ENCODE measurements at regions not wholly inside any gene's neighbourhood (a gene's known extent, or its start where the extent isn't known, plus 50 kb on each side); places are given as distances from the start of the nearest gene placed in this dataset.
"Not testable (repeated sequence)": the region's sequence is repeated elsewhere in the genome, so short reads cannot be mapped to it uniquely, and the experiment has no call there.

DNA sequence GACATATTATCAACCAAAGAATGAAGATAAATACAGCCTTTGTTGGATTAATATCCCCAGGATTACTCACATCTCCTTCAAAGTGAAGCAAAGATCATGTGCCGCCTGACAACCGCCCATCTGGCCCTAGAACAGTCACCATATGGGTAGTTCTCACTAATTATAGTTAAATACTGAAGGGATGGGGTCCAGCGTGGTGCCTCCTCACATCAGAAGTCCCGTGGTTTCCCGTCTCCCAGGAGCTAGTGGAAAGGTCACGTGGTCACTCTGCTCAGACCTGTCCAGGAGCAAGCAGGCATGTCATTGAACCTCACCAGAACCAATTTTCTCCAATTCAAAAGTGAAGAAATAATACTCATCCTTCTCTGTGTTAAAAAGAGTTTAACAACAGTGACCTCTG lies 434.5 kb downstream of the SHISA9 start:
- intact Hi-C loops (cut with DNase I) = no loop called here
- DNase-seq (ENCODE audit: low spot score) = no peak

- no peak for DNase-seq (ENCODE audit: low spot score)
- intact Hi-C loops (cut with DNase I) = no loop called here
Observed at GRCh38 chr16:13336335-13336734, 434.9 kb downstream of the SHISA9 start.

DNA sequence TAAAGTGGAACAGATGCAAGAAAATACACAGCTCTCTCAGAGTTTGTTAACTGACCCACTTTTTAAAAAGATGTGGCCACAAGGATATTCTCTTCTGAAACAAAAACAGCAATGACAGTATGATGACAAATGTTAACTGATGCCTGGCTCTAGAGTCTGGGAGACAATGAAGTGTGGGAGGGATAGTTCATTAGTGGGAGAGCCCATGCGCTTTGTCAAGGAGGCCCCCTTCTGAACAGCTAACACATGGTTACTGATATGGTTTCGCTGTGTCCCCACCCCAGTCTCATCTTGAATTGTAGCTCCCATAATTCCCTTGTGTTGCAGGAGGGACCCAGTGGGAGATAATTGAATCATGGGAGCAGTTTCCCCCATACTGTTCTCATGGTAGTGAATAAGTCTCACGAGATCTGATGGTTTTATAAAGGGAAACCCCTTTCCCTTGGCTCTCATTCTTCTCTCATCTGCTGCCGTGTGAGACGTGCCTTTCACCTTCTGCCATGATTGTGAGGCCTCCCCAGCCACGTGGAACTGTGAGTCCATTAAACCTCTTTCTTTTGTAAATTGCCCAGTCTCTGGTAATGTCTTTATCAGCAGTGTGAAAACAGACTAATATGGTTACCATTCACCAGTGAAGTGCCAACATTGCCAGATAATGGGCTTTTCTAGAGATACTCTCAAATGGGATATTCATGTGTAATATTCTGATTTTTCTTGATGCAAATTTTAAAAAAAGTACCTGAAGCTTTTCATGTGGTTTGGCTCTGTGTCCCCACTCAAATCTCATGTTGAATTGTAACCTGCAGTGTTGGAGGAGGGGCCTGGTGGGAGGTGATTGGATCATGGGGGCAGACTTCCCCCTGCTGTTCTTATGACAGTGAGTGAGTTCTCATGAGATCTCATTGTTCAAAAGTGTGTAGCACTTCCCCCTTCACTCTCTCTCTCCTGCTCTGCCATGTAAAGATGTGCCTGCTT lies 435.8 kb downstream of the SHISA9 start:
- intact Hi-C loops (cut with DNase I); DNase-seq (ENCODE audit: low spot score): not testable (repeated sequence)

DNA sequence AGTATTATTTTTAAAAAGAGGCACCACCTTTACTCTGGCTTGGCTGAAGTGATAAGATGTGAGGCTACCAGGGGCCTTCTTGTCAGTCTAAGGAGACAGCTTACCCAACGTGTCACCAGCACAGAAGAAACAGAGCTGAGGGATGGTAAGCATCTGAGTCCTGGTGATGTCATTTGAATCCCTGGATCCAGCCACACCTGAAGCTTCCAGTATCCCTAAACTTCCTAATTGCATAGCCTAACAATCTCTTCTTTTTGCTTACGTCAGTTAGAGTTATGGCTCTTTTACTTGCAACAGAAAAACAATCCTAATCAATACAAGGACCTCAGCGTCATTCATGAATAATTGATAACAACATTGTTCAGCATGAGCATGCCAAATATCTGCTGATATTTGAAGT lies 436.6 kb downstream of the SHISA9 start:
- intact Hi-C loops (cut with DNase I) = no loop called here
- DNase-seq (ENCODE audit: low spot score) = no peak

DNA sequence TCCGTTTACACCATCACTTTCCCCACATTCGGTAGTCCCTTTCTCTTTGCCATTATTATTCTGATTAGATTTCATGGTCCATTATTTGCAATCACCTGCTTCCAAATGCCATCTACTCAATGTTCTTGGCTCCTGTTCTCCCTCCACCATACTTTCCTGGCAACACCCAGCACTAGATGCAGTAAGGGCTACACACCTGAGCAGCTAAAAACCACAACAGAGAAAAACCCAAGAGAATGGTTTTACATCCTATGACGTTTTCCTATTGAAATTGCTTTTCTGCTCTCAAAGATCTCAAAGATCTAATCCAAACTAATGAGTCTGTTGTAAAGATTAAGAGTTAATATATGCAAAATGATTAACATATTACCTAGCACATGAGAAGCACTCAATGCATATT lies 441.3 kb downstream of the SHISA9 start:
- intact Hi-C loops (cut with DNase I) = loop anchor here in 1 of 2 donors (5.0 kb wide), 1 partner anchor 550 kb away; no protein-coding TSS in a partner anchor
- no peak for DNase-seq (ENCODE audit: low spot score)

DNA sequence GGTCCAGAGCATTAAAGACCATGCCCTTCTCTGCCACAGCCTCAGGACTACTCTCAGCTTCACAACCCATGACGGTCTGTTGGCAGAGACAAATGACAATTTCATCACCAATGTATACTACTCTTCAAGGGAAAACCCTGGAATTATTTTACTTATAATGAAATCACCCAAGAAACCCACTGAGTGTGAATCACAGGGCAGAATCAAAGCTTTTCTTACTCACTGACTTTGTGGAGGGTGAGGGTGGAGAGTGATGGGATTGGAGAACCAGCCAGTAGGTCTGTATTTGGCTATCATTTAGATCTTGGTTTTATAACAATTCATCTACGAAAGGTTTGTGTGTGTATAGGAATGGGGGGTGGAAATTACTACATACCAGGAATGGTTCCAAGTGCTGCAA lies 442.6 kb downstream of the SHISA9 start:
- intact Hi-C loops (cut with DNase I) = loop anchor here in 1 of 2 donors (5.0 kb wide), 1 partner anchor 548 kb away; no protein-coding TSS in a partner anchor
- no peak for DNase-seq (ENCODE audit: low spot score)

- intact Hi-C loops (cut with DNase I) = no loop called here
- no peak for DNase-seq (ENCODE audit: low spot score)
Observed at GRCh38 chr16:13348416-13348815, 447.0 kb downstream of the SHISA9 start.

- no peak for DNase-seq (ENCODE audit: low spot score)
- intact Hi-C loops (cut with DNase I) = no loop called here
Observed at GRCh38 chr16:13350000-13350399, 448.6 kb downstream of the SHISA9 start.

DNA sequence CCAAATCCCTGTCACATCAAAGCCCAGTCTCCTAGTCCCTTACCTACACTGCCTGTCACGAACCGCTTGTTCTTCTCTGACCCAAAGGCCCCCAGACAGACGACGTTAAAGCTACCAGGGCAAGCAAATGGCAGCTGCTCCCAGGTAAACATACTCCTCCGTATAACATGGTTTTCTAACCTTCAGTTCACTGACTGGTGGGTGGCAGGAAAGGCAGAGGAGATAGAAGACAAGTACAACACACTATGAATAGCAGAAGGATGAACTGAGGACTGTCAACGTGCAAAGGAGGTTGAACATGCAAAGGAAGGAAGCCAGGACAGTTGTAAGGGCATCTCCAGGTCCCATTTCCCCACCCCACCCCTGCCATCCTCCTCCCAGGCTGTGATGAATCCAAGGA lies 449.8 kb downstream of the SHISA9 start:
- no peak for DNase-seq (ENCODE audit: low spot score)
- intact Hi-C loops (cut with DNase I) = no loop called here

- intact Hi-C loops (cut with DNase I) = no loop called here
- DNase-seq (ENCODE audit: low spot score) = no peak
Observed at GRCh38 chr16:13351601-13352217, 450.3 kb downstream of the SHISA9 start.

DNA sequence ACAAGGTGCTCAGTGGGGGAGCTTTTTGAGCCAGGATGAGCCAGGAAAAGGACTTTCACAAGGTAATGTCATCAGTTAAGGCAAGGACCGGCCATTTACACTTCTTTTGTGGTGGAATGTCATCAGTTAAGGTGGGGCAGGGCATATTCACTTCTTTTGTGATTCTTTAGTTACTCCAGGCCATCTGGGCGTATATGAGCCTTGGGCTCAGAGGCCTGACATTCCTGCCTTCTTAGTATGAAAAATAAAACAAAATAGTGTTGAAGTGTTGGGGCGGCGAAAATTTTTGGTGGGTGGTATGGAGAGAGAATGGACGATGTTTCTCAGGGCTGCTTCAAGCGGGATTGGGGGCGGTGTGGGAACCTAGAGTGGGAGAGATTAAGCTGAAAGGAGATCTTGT lies 451.4 kb downstream of the SHISA9 start:
- intact Hi-C loops (cut with DNase I); DNase-seq (ENCODE audit: low spot score): not testable (repeated sequence)

- intact Hi-C loops (cut with DNase I); DNase-seq (ENCODE audit: low spot score): not testable (repeated sequence)
Observed at GRCh38 chr16:13357842-13358241, 456.4 kb downstream of the SHISA9 start.

DNA sequence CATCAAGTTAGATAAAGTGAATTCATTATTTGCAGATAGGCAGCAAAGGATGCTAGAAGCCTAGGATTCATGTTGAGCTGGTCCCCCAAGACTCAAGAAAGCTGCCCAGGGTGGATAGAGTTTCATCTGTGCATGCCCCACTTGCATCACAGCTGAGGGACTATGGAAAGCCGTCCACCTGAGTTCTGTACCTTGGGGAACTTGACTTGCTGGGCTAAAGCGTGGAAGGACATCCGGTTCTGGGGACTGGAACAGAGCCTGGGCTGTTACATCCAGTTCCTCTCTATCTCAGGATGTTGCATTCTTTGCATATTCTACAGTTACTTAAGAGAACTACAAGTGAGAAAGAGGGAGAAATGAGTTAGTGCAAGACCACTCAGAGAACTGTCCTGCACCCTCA lies 458.4 kb downstream of the SHISA9 start:
- DNase-seq (ENCODE audit: low spot score) = no peak
- intact Hi-C loops (cut with DNase I) = no loop called here

- intact Hi-C loops (cut with DNase I) = loop anchor here in 1 of 2 donors (10.0 kb wide), 1 partner anchor 172 kb away; no protein-coding TSS in a partner anchor
- no peak for DNase-seq (ENCODE audit: low spot score)
Observed at GRCh38 chr16:13372421-13372820, 471.0 kb downstream of the SHISA9 start.

GRCh38 chr16:13376174-13376573 lies 474.8 kb downstream of the SHISA9 start:
- intact Hi-C loops (cut with DNase I) = loop anchor here in 1 of 2 donors (10.0 kb wide), 1 partner anchor 169 kb away; no protein-coding TSS in a partner anchor
- no peak for DNase-seq (ENCODE audit: low spot score)

DNA sequence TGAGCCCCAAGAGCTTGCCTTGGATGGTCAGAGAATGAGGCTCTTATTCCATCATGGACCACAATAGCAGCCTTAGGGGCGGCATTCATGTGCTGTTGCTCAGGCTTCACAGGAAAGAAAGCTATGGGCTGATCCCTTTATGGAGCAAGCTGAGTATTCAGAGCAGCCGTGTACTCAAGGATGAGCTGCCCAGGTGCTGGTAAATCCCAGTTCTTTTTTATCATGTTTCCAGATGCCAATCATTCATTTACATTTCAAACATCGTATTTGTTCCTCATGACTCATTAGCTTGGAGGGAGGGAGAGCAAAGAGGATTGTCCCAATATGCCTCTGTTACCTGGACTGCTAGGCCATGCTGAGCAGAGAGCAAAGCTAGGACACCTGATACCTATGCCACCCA lies 475.7 kb downstream of the SHISA9 start:
- peak; percentile 48 for DNase-seq (ENCODE audit: low spot score)
- intact Hi-C loops (cut with DNase I) = loop anchor here in 1 of 2 donors (10.0 kb wide), 1 partner anchor 168 kb away; no protein-coding TSS in a partner anchor

DNA sequence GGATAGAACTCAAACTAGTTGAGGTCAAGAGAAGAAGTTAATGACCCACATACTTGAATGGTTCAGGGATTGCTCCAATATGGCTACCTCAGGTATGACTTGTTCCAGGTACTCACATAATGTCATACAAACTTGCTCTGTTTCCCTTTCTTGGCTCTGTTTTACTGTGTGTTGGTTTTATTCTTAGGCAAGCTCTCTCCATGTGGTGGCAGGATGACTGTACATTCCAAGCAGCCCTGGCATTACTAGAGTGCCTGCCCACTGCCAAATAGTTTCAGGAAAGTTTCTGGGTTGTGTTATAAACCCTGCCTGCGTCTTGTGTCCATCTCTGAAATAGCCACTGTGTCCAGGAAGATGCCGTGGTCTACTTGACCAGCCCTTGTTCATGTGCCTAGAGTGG lies 476.8 kb downstream of the SHISA9 start:
- intact Hi-C loops (cut with DNase I) = loop anchor here in 1 of 2 donors (10.0 kb wide), 1 partner anchor 167 kb away; no protein-coding TSS in a partner anchor
- DNase-seq (ENCODE audit: low spot score) = no peak

DNA sequence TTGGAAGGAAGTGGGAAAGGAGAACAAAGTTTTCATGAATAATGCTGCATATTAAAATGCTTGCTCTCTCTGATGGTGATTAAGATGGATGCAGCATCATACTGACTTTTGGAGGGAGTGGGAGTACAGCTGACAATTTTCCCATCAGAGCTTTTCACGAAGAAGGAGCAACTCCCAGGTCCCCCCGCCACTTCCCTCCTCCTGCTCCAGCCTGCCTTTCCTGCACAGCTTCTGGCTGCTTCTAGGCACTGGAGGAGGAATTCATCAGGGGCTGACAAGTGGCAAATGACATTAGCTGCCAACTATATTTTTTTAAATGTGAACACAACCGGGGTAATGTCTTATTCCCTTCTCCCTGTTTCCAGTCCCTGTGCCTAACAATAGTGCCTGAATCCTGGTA lies 477.9 kb downstream of the SHISA9 start:
- no peak for DNase-seq (ENCODE audit: low spot score)
- intact Hi-C loops (cut with DNase I) = loop anchor here in 1 of 2 donors (10.0 kb wide), 1 partner anchor 166 kb away; no protein-coding TSS in a partner anchor

DNA sequence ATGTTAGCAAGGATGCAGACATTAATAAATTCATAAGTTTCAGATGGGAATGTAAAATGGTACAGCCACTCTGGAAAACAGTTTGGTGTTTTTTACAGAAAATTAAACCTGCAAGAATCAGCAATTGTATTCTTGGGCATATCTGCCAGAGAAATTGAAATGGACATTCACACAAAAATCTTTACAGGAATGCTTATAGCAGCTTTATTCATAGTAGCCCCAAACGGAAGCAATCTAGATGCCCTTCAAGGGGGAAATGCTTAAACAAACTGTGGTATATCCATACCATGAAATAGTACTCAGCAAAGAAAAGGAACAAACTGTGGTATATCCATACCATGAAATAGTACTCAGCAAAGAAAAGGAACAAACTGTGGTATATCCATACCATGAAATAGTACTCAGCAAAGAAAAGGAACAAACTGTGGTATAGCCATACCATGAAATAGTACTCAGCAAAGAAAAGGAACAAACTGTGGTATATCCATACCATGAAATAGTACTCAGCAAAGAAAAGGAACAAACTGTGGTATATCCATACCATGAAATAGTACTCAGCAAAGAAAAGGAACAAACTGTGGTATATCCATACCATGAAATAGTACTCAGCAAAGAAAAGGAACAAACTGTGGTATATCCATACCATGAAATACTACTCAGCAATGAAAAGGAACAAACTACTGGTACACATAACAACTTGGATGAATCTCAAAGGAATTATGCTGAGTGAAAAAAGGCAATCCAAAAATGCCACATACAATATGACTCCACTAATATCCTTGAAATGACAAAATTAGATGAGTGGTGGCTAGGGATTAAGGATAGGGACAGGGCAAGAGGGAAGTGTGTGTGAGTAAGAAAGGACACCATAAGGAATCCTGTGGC lies 484.0 kb downstream of the SHISA9 start:
- intact Hi-C loops (cut with DNase I) = not testable (repeated sequence)

More for the DNA sequence above, 484.0 kb downstream of the SHISA9 start:
- not testable (repeated sequence) for DNase-seq (ENCODE audit: low spot score)

All from posterior vena cava (tissue), 2 donors.